ENCODE measurements at regions not wholly inside any gene's neighbourhood (a gene's known extent, or its start where the extent isn't known, plus 50 kb on each side); places are given as distances from the start of the nearest gene placed in this dataset.
"Not testable (repeated sequence)": the region's sequence is repeated elsewhere in the genome, so short reads cannot be mapped to it uniquely, and the experiment has no call there.

DNA sequence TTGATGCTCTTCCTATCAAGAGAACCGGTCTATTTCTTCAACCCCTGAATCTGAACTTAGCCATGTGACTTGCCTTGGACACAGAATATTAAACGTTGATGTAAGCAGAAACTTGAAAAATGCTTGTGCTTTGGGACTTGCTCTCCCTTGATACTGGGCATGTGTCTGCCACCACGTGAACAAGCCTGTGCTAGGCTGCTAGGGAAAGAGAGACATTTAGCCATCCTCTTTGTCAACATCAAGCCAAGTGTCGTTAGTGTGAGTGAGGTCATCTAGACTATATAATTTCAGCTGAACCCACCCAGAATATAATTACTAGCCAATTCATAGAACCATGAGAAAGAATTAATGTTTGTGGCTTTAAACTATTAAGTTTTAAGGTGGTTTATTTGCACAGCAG lies 98.2 kb upstream of the TRHDE start:
- no peaks in the 10 kb centered on the region for H3K4me1 Mint-ChIP-seq (ENCODE audit: low read depth, unreplicated experiment)
- no peaks in the 10 kb centered on the region for H3K36me3 Mint-ChIP-seq (ENCODE audit: insufficient read depth, unreplicated experiment)
- intact Hi-C loops (cut with micrococcal nuclease; ENCODE audit: unreplicated experiment), result no loop called here
- no peak for DNase-seq
- H3K27ac Mint-ChIP-seq (ENCODE audit: unreplicated experiment), result no peak overlapping the region
- CTCF ChIA-PET, result no interaction called here
- H3K27me3 Mint-ChIP-seq (ENCODE audit: unreplicated experiment), result no peaks in the 10 kb centered on the region
- no peak overlapping the region for H3K4me3 Mint-ChIP-seq (ENCODE audit: low read depth, unreplicated experiment)
- no TSS peak for BruUV-seq (replicated peaks)
- peaks cover 2% of the 10 kb centered on the region for H3K9me3 Mint-ChIP-seq (ENCODE audit: low read depth, unreplicated experiment)
- TF ChIP-seq, protein P1, sequence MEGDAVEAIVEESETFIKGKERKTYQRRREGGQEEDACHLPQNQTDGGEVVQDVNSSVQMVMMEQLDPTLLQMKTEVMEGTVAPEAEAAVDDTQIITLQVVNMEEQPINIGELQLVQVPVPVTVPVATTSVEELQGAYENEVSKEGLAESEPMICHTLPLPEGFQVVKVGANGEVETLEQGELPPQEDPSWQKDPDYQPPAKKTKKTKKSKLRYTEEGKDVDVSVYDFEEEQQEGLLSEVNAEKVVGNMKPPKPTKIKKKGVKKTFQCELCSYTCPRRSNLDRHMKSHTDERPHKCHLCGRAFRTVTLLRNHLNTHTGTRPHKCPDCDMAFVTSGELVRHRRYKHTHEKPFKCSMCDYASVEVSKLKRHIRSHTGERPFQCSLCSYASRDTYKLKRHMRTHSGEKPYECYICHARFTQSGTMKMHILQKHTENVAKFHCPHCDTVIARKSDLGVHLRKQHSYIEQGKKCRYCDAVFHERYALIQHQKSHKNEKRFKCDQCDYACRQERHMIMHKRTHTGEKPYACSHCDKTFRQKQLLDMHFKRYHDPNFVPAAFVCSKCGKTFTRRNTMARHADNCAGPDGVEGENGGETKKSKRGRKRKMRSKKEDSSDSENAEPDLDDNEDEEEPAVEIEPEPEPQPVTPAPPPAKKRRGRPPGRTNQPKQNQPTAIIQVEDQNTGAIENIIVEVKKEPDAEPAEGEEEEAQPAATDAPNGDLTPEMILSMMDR (IDR thresholded peaks at IDR 0.05; ENCODE audit: unreplicated experiment), result no peak

DNA sequence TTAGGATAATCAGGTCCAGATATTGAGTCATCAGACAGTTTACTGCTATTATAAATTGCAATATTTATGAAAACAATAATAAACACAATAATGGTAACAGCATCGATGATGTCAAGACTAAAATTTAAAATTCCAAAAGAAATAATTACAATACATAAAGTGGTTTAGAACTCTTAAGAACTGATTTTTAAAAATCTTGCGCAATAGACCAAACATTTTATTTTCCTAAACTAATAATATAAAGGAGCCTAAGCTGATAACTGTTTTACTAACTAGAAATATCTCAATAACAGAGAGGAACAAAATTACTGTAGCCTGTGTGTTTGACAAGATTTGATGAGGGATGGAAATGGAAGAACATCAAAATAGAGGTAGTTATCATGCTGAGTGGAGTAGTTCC lies 93.9 kb upstream of the TRHDE start:
- BruUV-seq (replicated peaks), result no TSS peak
- CTCF ChIA-PET, result no interaction called here

DNA sequence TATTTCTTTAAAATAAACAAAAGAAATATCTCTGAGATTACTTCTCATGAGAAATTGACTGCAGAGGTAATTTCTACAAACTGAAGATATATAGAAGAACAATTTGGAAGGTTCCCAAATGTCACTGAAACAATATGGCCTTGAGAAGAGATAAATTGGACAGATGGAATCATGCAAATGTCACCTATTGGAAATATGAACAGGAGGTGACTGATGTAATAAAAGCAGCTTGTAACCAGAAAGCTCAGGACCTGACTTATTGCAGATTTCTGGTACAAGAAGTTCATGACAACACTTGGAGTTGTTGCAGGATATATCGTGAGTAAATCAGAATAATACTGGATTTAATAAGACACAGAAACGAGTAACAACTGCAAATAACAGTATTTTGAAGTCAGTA lies 93.3 kb upstream of the TRHDE start:
- Mint-ChIP-seq H3K4me1 (ENCODE audit: low read depth, unreplicated experiment) (no peaks in the 10 kb centered on the region), H3K27ac (ENCODE audit: unreplicated experiment) (no peak overlapping the region), H3K9me3 (ENCODE audit: low read depth, unreplicated experiment) (no peaks in the 10 kb centered on the region), H3K27me3 (ENCODE audit: unreplicated experiment) (no peaks in the 10 kb centered on the region), H3K36me3 (ENCODE audit: insufficient read depth, unreplicated experiment) (no peaks in the 10 kb centered on the region), H3K4me3 (ENCODE audit: low read depth, unreplicated experiment) (no peak overlapping the region)
- no peak for DNase-seq
- no TSS peak for BruUV-seq (replicated peaks)
- TF ChIP-seq, protein P1 (IDR thresholded peaks at IDR 0.05; ENCODE audit: unreplicated experiment), result no peak
- CTCF ChIA-PET, result no interaction called here
- intact Hi-C loops (cut with micrococcal nuclease; ENCODE audit: unreplicated experiment), result no loop called here

More for the DNA sequence above, 93.9 kb upstream of the TRHDE start:
- H3K27me3 Mint-ChIP-seq (ENCODE audit: unreplicated experiment), result no peaks in the 10 kb centered on the region
- no peak overlapping the region for H3K4me3 Mint-ChIP-seq (ENCODE audit: low read depth, unreplicated experiment)
- H3K27ac Mint-ChIP-seq (ENCODE audit: unreplicated experiment), result no peak overlapping the region
- H3K36me3 Mint-ChIP-seq (ENCODE audit: insufficient read depth, unreplicated experiment), result no peaks in the 10 kb centered on the region
- TF ChIP-seq, protein P1 (IDR thresholded peaks at IDR 0.05; ENCODE audit: unreplicated experiment), result no peak
- no peaks in the 10 kb centered on the region for H3K9me3 Mint-ChIP-seq (ENCODE audit: low read depth, unreplicated experiment)
- intact Hi-C loops (cut with micrococcal nuclease; ENCODE audit: unreplicated experiment), result no loop called here
- H3K4me1 Mint-ChIP-seq (ENCODE audit: low read depth, unreplicated experiment), result no peaks in the 10 kb centered on the region
- no peak for DNase-seq

DNA sequence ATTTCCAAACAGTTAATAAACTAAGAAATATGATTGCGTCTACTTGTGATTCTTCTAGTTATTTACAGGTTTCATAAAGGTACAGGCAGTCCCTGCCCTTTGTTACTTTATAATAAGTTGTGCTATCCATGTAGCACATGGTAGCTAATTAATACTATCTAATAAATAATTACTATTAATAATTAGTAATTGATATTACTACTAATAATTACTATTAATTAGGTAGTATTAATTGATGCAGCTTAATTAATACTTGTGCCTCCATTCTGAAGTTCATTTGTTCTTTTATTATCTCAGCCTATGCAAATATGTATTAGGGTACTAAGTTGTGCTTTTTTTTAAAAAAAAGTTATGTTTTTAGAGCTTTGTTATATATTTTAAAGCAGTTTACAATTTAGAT lies 92.3 kb upstream of the TRHDE start:
- Mint-ChIP-seq H3K9me3 (ENCODE audit: low read depth, unreplicated experiment) (no peaks in the 10 kb centered on the region), H3K36me3 (ENCODE audit: insufficient read depth, unreplicated experiment) (no peaks in the 10 kb centered on the region), H3K27ac (ENCODE audit: unreplicated experiment) (no peak overlapping the region), H3K4me3 (ENCODE audit: low read depth, unreplicated experiment) (no peak overlapping the region), H3K4me1 (ENCODE audit: low read depth, unreplicated experiment) (no peaks in the 10 kb centered on the region), H3K27me3 (ENCODE audit: unreplicated experiment) (no peaks in the 10 kb centered on the region)
- CTCF ChIA-PET, result no interaction called here
- intact Hi-C loops (cut with micrococcal nuclease; ENCODE audit: unreplicated experiment), result no loop called here
- DNase-seq, result no peak
- TF ChIP-seq, protein P1 (IDR thresholded peaks at IDR 0.05; ENCODE audit: unreplicated experiment), result no peak
- BruUV-seq (replicated peaks), result no TSS peak

DNA sequence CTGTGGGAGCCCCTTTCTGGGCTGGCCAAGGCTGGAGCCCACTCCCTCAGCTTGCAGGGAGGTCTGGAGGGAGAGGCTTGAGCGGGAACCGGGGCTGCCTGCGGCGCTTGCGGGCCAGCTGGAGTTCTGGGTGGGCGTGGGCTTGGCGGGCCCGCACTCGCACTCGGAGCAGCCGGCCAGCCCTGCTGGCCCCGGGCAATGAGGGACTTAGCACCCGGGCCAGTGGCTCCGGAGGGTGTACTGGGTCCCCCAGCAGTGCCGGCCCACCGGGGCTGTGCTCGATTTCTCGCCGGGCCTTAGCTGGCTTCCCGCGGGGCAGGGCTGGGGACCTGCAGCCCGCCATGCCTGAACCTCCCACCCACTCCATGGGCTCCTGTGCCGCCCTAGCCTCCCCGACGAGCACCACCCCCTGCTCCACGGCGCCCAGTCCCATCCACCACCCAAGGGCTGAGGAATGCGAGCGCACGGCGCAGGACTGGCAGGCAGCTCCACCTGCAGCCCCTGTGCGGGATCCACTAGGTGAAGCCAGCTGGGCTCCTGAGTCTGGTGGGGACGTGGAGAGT lies 87.1 kb upstream of the TRHDE start:
- H3K36me3 Mint-ChIP-seq (ENCODE audit: insufficient read depth, unreplicated experiment); DNase-seq; CTCF ChIA-PET; H3K4me3 Mint-ChIP-seq (ENCODE audit: low read depth, unreplicated experiment); H3K4me1 Mint-ChIP-seq (ENCODE audit: low read depth, unreplicated experiment); H3K27me3 Mint-ChIP-seq (ENCODE audit: unreplicated experiment); BruUV-seq (replicated peaks); intact Hi-C loops (cut with micrococcal nuclease; ENCODE audit: unreplicated experiment); H3K27ac Mint-ChIP-seq (ENCODE audit: unreplicated experiment); H3K9me3 Mint-ChIP-seq (ENCODE audit: low read depth, unreplicated experiment): not testable (repeated sequence)

All from Calu3 (cell line).